Erythroblast (primary cell): ENCODE measurements at regions not wholly inside any gene's neighbourhood (a gene's known extent, or its start where the extent isn't known, plus 50 kb on each side); places are given as distances from the start of the nearest gene placed in this dataset.

ENCODE experiments used
- GATA1 ChIP-seq: IDR thresholded peaks from 2 replicates; pipeline ENCODE4 v1.6.1; 2011; ENCODE audit warnings: low read depth, mild to moderate bottlenecking, control low read depth, low read length, moderate library complexity
- POLR2A ChIP-seq: IDR thresholded peaks from 2 replicates; pipeline ENCODE4 v1.6.1; 2011; ENCODE audit warnings: mild to moderate bottlenecking, low read length

DNA sequence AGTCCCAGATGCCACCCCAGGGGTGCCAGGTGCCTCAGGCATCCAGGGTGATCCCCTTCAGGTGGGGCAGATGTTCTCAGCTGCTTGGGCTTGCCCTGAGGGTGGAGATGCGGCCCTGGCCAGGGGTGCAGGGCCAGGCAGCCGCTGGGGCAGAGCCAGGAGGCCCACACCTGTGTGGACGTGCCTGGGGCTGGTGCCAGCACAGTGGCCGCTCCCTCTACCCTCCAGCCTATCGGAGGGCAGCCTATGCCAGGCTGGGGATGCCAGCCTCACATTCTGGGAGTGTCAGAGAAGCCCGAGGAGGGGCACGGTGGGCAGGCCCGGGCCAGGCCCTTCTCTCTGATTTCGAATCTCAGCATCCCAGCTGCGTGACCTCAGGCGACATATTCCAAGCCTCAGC, 96.5 kb upstream of the WNT4 start:
- TF ChIP-seq POLR2A, result no peak
- TF ChIP-seq GATA1, result no peak
